Endothelial cell of umbilical vein (primary cell): ENCODE measurements at regions not wholly inside any gene's neighbourhood (a gene's known extent, or its start where the extent isn't known, plus 50 kb on each side); places are given as distances from the start of the nearest gene placed in this dataset.

Source experiments
- BruUV-seq: library from RNA; stranded (reverse); fragments of 400-500 nt; replicated peaks from 2 replicates; lab custom pipeline; 2021; lab: Mats Ljungman, UMichigan
- CTCF ChIA-PET: fragments of 300-600, 350-600 bp; sonication (Branson Sonifier 250); formaldehyde crosslinking; loops from one replicate; lab custom pipeline; 2021; ENCODE audit warnings: antibody characterized with exemption, inconsistent platforms; lab: Charles Lee
- POLR2A ChIA-PET: fragments of 300-600, 350-600 bp; sonication (Branson Sonifier 250); formaldehyde crosslinking; loops from one replicate; lab custom pipeline; 2021; ENCODE audit warnings: antibody characterized with exemption, inconsistent platforms; lab: Charles Lee
- DNase-seq: peaks from one replicate; pipeline ENCODE4 v3.0.0-alpha.2; 2011; ENCODE audit warnings: low read depth, low spot score
- FAIRE-seq: peaks from 2 replicates; lab custom pipeline; 2011; peaks lifted over from hg19 to GRCh38; lab: Jason Lieb, UNC
- H2AFZ ChIP-seq: 2 replicates; pipeline ENCODE4 v1.6.0; 2012; ENCODE audit warnings: low read depth, low read length, control low read depth, inconsistent platforms
- H3K27ac ChIP-seq: 2 replicates; pipeline ENCODE4 v1.5.1; 2011; ENCODE audit warnings: low read depth, mild to moderate bottlenecking, control low read depth, low read length, moderate library complexity; ENCODE audit not compliant: insufficient read depth
- H3K27me3 ChIP-seq, 2 experiments: 2 replicates each; pipeline versions ENCODE4 v1.6.0 to v1.6.1; 2011; ENCODE audit warnings: low read length in 2 of 2, mixed read lengths in 1 of 2; ENCODE audit not compliant: control insufficient read depth in 2 of 2, insufficient read depth in 2 of 2
- H3K36me3 ChIP-seq, 2 experiments: 2 replicates in 1 of 2; 3 replicates in 1 of 2; pipeline ENCODE4 v1.5.1; 2011; ENCODE audit warnings: low read length in 2 of 2, mild to moderate bottlenecking in 1 of 2, moderate library complexity in 1 of 2; ENCODE audit not compliant: control insufficient read depth in 2 of 2, insufficient read depth in 2 of 2; ENCODE audit errors: extremely low read depth in 1 of 2
- H3K4me1 ChIP-seq: 3 replicates; pipeline ENCODE4 v1.5.1; 2011; ENCODE audit warnings: mild to moderate bottlenecking, low read length; ENCODE audit not compliant: control insufficient read depth, insufficient read depth; ENCODE audit errors: extremely low read depth
- H3K4me2 ChIP-seq: 2 replicates; pipeline ENCODE4 v1.6.1; 2011; ENCODE audit warnings: low read length, control low read depth, mixed read lengths; ENCODE audit not compliant: insufficient read depth
- H3K4me3 ChIP-seq, 3 experiments: fragments of 200-600 bp in 1 of 3; sonication (generic), shearing (Covaris generic) in 1 of 3; replicated peaks in 1 of 3; 2 replicates each; pipeline ENCODE4 v1.5.1; 2011 to 2016; ENCODE audit warnings: control low read depth in 3 of 3, low read length in 3 of 3, mild to moderate bottlenecking in 2 of 3, inconsistent platforms in 1 of 3, low read depth in 1 of 3, moderate library complexity in 1 of 3; ENCODE audit not compliant: insufficient read depth in 1 of 3
- H3K79me2 ChIP-seq: 2 replicates; pipeline ENCODE4 v1.6.0; 2012; ENCODE audit warnings: low read length, inconsistent platforms; ENCODE audit not compliant: control insufficient read depth, insufficient read depth
- H3K9ac ChIP-seq: replicated peaks from 2 replicates; pipeline ENCODE3; 2011; ENCODE audit warnings: low read length, control low read depth; ENCODE audit not compliant: insufficient read depth; ENCODE audit errors: extremely low read depth
- H3K9me1 ChIP-seq: replicated peaks from 3 replicates; pipeline ENCODE4 v1.6.0; 2011; ENCODE audit warnings: mild to moderate bottlenecking, low read length; ENCODE audit not compliant: control insufficient read depth, insufficient read depth; ENCODE audit errors: extremely low read depth
- H3K9me3 ChIP-seq: replicated peaks from 2 replicates; pipeline ENCODE4 v1.5.1; 2012; ENCODE audit warnings: low read length, inconsistent platforms; ENCODE audit not compliant: control insufficient read depth, insufficient read depth
- H4K20me1 ChIP-seq: replicated peaks from 2 replicates; pipeline ENCODE3; 2011; ENCODE audit warnings: mild to moderate bottlenecking, low read length; ENCODE audit not compliant: control insufficient read depth, insufficient read depth; ENCODE audit errors: extremely low read depth
- EZH2 ChIP-seq: IDR thresholded peaks from 2 replicates; pipeline ENCODE4 v1.6.1; 2012; ENCODE audit warnings: borderline replicate concordance, low read depth, mild to moderate bottlenecking, moderate library complexity, low read length, inconsistent platforms; ENCODE audit not compliant: severe bottlenecking
- FOS ChIP-seq: IDR thresholded peaks from 2 replicates; pipeline ENCODE4 v1.6.1; 2011; ENCODE audit warnings: mild to moderate bottlenecking, low read length, moderate library complexity, borderline replicate concordance; ENCODE audit not compliant: insufficient read depth
- GATA2 ChIP-seq: IDR thresholded peaks from 2 replicates; pipeline ENCODE4 v1.7.0; 2011; ENCODE audit warnings: low read depth, mild to moderate bottlenecking, moderate library complexity, mixed read lengths, low read length; ENCODE audit not compliant: insufficient read length, insufficient read depth
- JUN ChIP-seq: IDR thresholded peaks from 2 replicates; pipeline ENCODE4 v1.6.1; 2011; ENCODE audit warnings: borderline replicate concordance, low read depth; ENCODE audit not compliant: insufficient read length, insufficient read depth
- MAX ChIP-seq: IDR thresholded peaks from 2 replicates; pipeline ENCODE4 v1.6.1; 2011; ENCODE audit not compliant: insufficient read depth, insufficient read length
- MYC ChIP-seq: IDR thresholded peaks from one replicate; pipeline ENCODE4 v1.6.1; 2011; ENCODE audit warnings: mild to moderate bottlenecking, low read depth, low read length
- POLR2A ChIP-seq: IDR thresholded peaks from 2 replicates; pipeline ENCODE4 v1.6.1; 2012; ENCODE audit warnings: low read depth, mild to moderate bottlenecking, control low read depth, low read length
- POLR2AphosphoS5 ChIP-seq: IDR thresholded peaks from 2 replicates; pipeline ENCODE4 v1.6.1; 2012; ENCODE audit warnings: low read depth, mild to moderate bottlenecking, control low read depth, low read length, moderate library complexity; ENCODE audit not compliant: insufficient read depth
- dilution Hi-C: fragments of 300-500 bp; cut with MboI; formaldehyde crosslinking; loops from one replicate; pipeline ENCODE4 v1.15.0; 2019; ENCODE audit warnings: low sequenced_read_pairs; ENCODE audit not compliant: extremely low pct_ligation_motif_present
- intact Hi-C: fragments of 100-400 bp; cut with micrococcal nuclease; formaldehyde crosslinking; loops from one replicate; pipeline ENCODE4 v1.10.0; 2022
- TF ChIP-seq, protein P1 (sequence below), 2 donors: IDR thresholded peaks; 1 replicate in 1 of 2; 2 replicates in 1 of 2; pipeline ENCODE4 v1.5.1; 2011; ENCODE audit warnings: low read length in 2 of 2, mild to moderate bottlenecking in 2 of 2, moderate library complexity in 2 of 2, control low read depth in 1 of 2, inconsistent platforms in 1 of 2, low read depth in 1 of 2; ENCODE audit not compliant: insufficient read depth in 1 of 2; ENCODE audit errors: extremely low read depth in 1 of 2

GRCh38 chr9:3629495-3629894 is 103.7 kb upstream of the RFX3 start:
- Histone ChIP-seq H3K27me3 (peaks cover 0 to 7% of the 10 kb centered on the region in 2 experiments), H3K4me3 (no peak overlapping the region), H3K9ac (no peak overlapping the region), H4K20me1 (no peaks in the 10 kb centered on the region), H3K36me3 (no peaks in the 10 kb centered on the region), H2AFZ (no peak overlapping the region), H3K4me2 (no peak overlapping the region), H3K9me1 (no peaks in the 10 kb centered on the region), H3K4me1 (no peaks in the 10 kb centered on the region), H3K9me3 (no peaks in the 10 kb centered on the region), H3K27ac (no peak overlapping the region), H3K79me2 (no peaks in the 10 kb centered on the region)
- DNase-seq, result no peak
- BruUV-seq, result no TSS peak
- intact Hi-C loops (no loop called here), dilution Hi-C loops (no loop called here)
- no peak for FAIRE-seq
- ChIA-PET CTCF (no interaction called here), POLR2A (no interaction called here)
- no peak for TF ChIP-seq MAX
- no peak for TF ChIP-seq EZH2
- no peak for TF ChIP-seq POLR2AphosphoS5
- TF ChIP-seq POLR2A, result no peak
- no peak for TF ChIP-seq GATA2
- no peak for TF ChIP-seq JUN
- no peak for TF ChIP-seq MYC
- TF ChIP-seq FOS, result no peak
- TF ChIP-seq, protein P1, sequence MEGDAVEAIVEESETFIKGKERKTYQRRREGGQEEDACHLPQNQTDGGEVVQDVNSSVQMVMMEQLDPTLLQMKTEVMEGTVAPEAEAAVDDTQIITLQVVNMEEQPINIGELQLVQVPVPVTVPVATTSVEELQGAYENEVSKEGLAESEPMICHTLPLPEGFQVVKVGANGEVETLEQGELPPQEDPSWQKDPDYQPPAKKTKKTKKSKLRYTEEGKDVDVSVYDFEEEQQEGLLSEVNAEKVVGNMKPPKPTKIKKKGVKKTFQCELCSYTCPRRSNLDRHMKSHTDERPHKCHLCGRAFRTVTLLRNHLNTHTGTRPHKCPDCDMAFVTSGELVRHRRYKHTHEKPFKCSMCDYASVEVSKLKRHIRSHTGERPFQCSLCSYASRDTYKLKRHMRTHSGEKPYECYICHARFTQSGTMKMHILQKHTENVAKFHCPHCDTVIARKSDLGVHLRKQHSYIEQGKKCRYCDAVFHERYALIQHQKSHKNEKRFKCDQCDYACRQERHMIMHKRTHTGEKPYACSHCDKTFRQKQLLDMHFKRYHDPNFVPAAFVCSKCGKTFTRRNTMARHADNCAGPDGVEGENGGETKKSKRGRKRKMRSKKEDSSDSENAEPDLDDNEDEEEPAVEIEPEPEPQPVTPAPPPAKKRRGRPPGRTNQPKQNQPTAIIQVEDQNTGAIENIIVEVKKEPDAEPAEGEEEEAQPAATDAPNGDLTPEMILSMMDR (IDR thresholded peaks at IDR 0.05; ENCODE audit: extremely low read depth in 1 of 2, insufficient read depth in 1 of 2, low read depth in 1 of 2, low read length in 2 of 2), result no peak
